Right ventricle myocardium inferior (tissue), 1 donor: ENCODE measurements at regions not wholly inside any gene's neighbourhood (a gene's known extent, or its start where the extent isn't known, plus 50 kb on each side); places are given as distances from the start of the nearest gene placed in this dataset.
A peak's percentile ranks its signal among the peaks of the same experiment; 100 is the strongest.
"Not testable (repeated sequence)": the region's sequence is repeated elsewhere in the genome, so short reads cannot be mapped to it uniquely, and the experiment has no call there.

Source experiments
- ATAC-seq: fragments of 200-7000 bp; cut with Tn5 transposase; one replicate; pipeline ENCODE4 v1.9.1; 2020; ENCODE audit warnings: mild to moderate bottlenecking, moderate library complexity
- DNase-seq: peaks from one replicate; pipeline ENCODE4 v3.0.0; 2021; ENCODE audit errors: missing footprints
- intact Hi-C: fragments of 100-400 bp; cut with DNase I; formaldehyde crosslinking; loops from one replicate; pipeline ENCODE4 v1.11.0; 2022
- donor health status: DM: no; HTN: yes; CAD: no; lungs with severe emphysema.

GRCh38 chr3:188959013-188959412 is 212.8 kb upstream of the TPRG1 start:
- intact Hi-C loops = loop anchor here (10.0 kb wide), 1 partner anchor 984 kb away; no protein-coding TSS in a partner anchor
- no peak for DNase-seq
- ATAC-seq = no peak

GRCh38 chr3:188962253-188963247 is 209.2 kb upstream of the TPRG1 start:
- ATAC-seq (peak; percentile 23), DNase-seq (no peak)
- intact Hi-C loops = no loop called here

- DNase-seq = no peak
- intact Hi-C loops = no loop called here
- no peak for ATAC-seq
Observed at GRCh38 chr3:188964957-188965356, 206.8 kb upstream of the TPRG1 start.

- ATAC-seq (no peak), DNase-seq (no peak)
- intact Hi-C loops = no loop called here
Observed at GRCh38 chr3:188972310-188972709, 199.5 kb upstream of the TPRG1 start.

- DNase-seq (no peak), ATAC-seq (no peak)
- intact Hi-C loops = no loop called here
Observed at GRCh38 chr3:188974856-188975599, 196.7 kb upstream of the TPRG1 start.

GRCh38 chr3:188975600-188976314 is 196.0 kb upstream of the TPRG1 start:
- ATAC-seq = no peak
- no peak for DNase-seq
- intact Hi-C loops = no loop called here

GRCh38 chr3:188976407-188976806 is 195.4 kb upstream of the TPRG1 start:
- no peak for ATAC-seq
- intact Hi-C loops = no loop called here
- no peak for DNase-seq

- ATAC-seq (peak; percentile 74), DNase-seq (no peak)
- intact Hi-C loops = no loop called here
Observed at GRCh38 chr3:188978421-188979171, 193.2 kb upstream of the TPRG1 start.

GRCh38 chr3:188979248-188979647 is 192.5 kb upstream of the TPRG1 start:
- DNase-seq (no peak), ATAC-seq (no peak)
- intact Hi-C loops = no loop called here

GRCh38 chr3:188979669-188980310 is 192.0 kb upstream of the TPRG1 start:
- ATAC-seq (no peak), DNase-seq (no peak)
- intact Hi-C loops = no loop called here

- no peak for DNase-seq
- intact Hi-C loops = no loop called here
- no peak for ATAC-seq
Observed at GRCh38 chr3:188993181-188993580, 178.6 kb upstream of the TPRG1 start.

- DNase-seq (no peak), ATAC-seq (no peak)
- intact Hi-C loops = no loop called here
Observed at GRCh38 chr3:189001559-189001958, 170.2 kb upstream of the TPRG1 start.

GRCh38 chr3:189003410-189003809 is 168.4 kb upstream of the TPRG1 start:
- DNase-seq (no peak), ATAC-seq (no peak)
- intact Hi-C loops = no loop called here

- intact Hi-C loops = no loop called here
- DNase-seq (no peak), ATAC-seq (no peak)
Observed at GRCh38 chr3:189013224-189013888, 158.4 kb upstream of the TPRG1 start.

GRCh38 chr3:189014526-189014925 is 157.2 kb upstream of the TPRG1 start:
- intact Hi-C loops = no loop called here

GRCh38 chr3:189022576-189023466 is 148.9 kb upstream of the TPRG1 start:
- intact Hi-C loops, ATAC-seq, DNase-seq: not testable (repeated sequence)

More at GRCh38 chr3:189014526-189014925, 157.2 kb upstream of the TPRG1 start:
- DNase-seq (no peak), ATAC-seq (no peak)

GRCh38 chr3:189025866-189026265 is 145.9 kb upstream of the TPRG1 start:
- DNase-seq = no peak
- ATAC-seq = no peak
- intact Hi-C loops = no loop called here
